K562 (cell line): ENCODE measurements at regions not wholly inside any gene's neighbourhood (a gene's known extent, or its start where the extent isn't known, plus 50 kb on each side); places are given as distances from the start of the nearest gene placed in this dataset.

Experiments
- ATAC-seq: fragments of 200-7000 bp; cut with Tn5 transposase; 3 replicates; pipeline ENCODE4 v1.9.1; 2020; ENCODE audit warnings: moderate library complexity
- BruUV-seq: library from RNA; stranded (reverse); fragments of 400-500 nt; replicated peaks from 2 replicates; lab custom pipeline; 2021; lab: Mats Ljungman, UMichigan
- CTCF ChIA-PET: fragments of 300-600 bp; formaldehyde crosslinking; extraction: SDS; loops from one replicate; lab custom pipeline; 2021; ENCODE audit warnings: low intra/inter-chr PET ratio; lab: Yijun Ruan, JAX
- POLR2A ChIA-PET: fragments of 300-600, 350-650 bp; sonication (Branson Sonifier 250); formaldehyde crosslinking; extraction: SDS; loops from one replicate; lab custom pipeline; 2021; ENCODE audit warnings: antibody characterized with exemption, inconsistent platforms; lab: Yijun Ruan, JAX
- DNase-seq, 4 experiments: peaks; one replicate each; pipeline versions ENCODE4 v3.0.0 to v3.0.0-alpha.2; 2011 to 2018; ENCODE audit warnings: low spot score in 3 of 4, mixed read lengths in 3 of 4; ENCODE audit errors: extremely low read depth in 1 of 4
- FAIRE-seq: peaks from 2 replicates; lab custom pipeline; 2011; peaks lifted over from hg19 to GRCh38; lab: Jason Lieb, UNC
- H2AFZ ChIP-seq: 2 replicates; pipeline ENCODE4 v1.6.0; 2011; ENCODE audit warnings: low read depth, low read length, control low read depth, inconsistent platforms
- H3K27ac ChIP-seq: fragments of 200-600 bp; 3 replicates; pipeline ENCODE4 v1.8.0; 2011; ENCODE audit warnings: low read depth, mild to moderate bottlenecking, control low read depth, inconsistent platforms, low read length, moderate library complexity, mixed read lengths; ENCODE audit errors: extremely low read depth
- H3K27me3 ChIP-seq, 2 experiments: fragments of 300-600 bp in 1 of 2; 2 replicates in 1 of 2; 3 replicates in 1 of 2; pipeline versions ENCODE4 v1.6.0 to v1.8.0; 2011; ENCODE audit warnings: inconsistent platforms in 2 of 2, low read length in 2 of 2, mild to moderate bottlenecking in 1 of 2, mixed read lengths in 1 of 2, moderate library complexity in 1 of 2; ENCODE audit not compliant: control insufficient read depth in 2 of 2, insufficient read depth in 2 of 2
- H3K36me3 ChIP-seq: fragments of 300-600 bp; 3 replicates; pipeline ENCODE4 v1.8.0; 2011; ENCODE audit warnings: mild to moderate bottlenecking, low read length, inconsistent platforms; ENCODE audit not compliant: control insufficient read depth, insufficient read depth
- H3K4me1 ChIP-seq, 2 experiments: fragments of 200-600 bp in 1 of 2; replicated peaks in 1 of 2; 2 replicates in 1 of 2; 3 replicates in 1 of 2; pipeline versions ENCODE4 v1.5.1 to v1.8.0; 2011; ENCODE audit warnings: inconsistent platforms in 2 of 2, low read length in 2 of 2, mild to moderate bottlenecking in 1 of 2, mixed read lengths in 1 of 2, moderate library complexity in 1 of 2; ENCODE audit not compliant: control insufficient read depth in 2 of 2, insufficient read depth in 2 of 2
- H3K4me2 ChIP-seq: 2 replicates; pipeline ENCODE4 v1.6.1; 2011; ENCODE audit warnings: low read length, control low read depth, inconsistent platforms, mixed read lengths; ENCODE audit not compliant: insufficient read depth
- H3K4me3 ChIP-seq: fragments of 200-600 bp; sonication (generic), shearing (Covaris generic); 2 replicates; pipeline ENCODE4 v1.5.1; 2016; ENCODE audit warnings: control low read depth, inconsistent platforms
- H3K79me2 ChIP-seq: fragments of 200-600 bp; 3 replicates; pipeline ENCODE4 v1.8.0; 2011; ENCODE audit warnings: low read length, inconsistent platforms; ENCODE audit not compliant: control insufficient read depth, insufficient read depth
- H3K9ac ChIP-seq, 2 experiments: 2 replicates each; pipeline versions ENCODE4 v1.6.0 to v1.6.1; 2011; ENCODE audit warnings: low read depth in 2 of 2, low read length in 2 of 2, control low read depth in 1 of 2, inconsistent platforms in 1 of 2, mild to moderate bottlenecking in 1 of 2, mixed read lengths in 1 of 2; ENCODE audit not compliant: insufficient read depth in 1 of 2
- H3K9me1 ChIP-seq: one replicate; pipeline ENCODE4 v1.6.0; 2011; ENCODE audit warnings: inconsistent platforms, mild to moderate bottlenecking, low read length, moderate library complexity; ENCODE audit not compliant: control insufficient read depth, insufficient read depth
- H3K9me3 ChIP-seq: replicated peaks from 2 replicates; pipeline ENCODE4 v1.5.1; 2011; ENCODE audit warnings: low read depth, low read length, inconsistent platforms; ENCODE audit not compliant: control insufficient read depth, insufficient read depth
- H4K20me1 ChIP-seq: replicated peaks from 2 replicates; pipeline ENCODE4 v1.6.1; 2011; ENCODE audit warnings: low read length, inconsistent platforms, mixed read lengths; ENCODE audit not compliant: control insufficient read depth, insufficient read depth
- FOSL1 ChIP-seq: fragments of 200-800 bp; sonication (Bioruptor generic); conservative IDR thresholded peaks from 2 replicates; pipeline ENCODE4 v1.6.1; 2016; ENCODE audit warnings: missing genetic modification characterization, missing compliant biosample characterization
- TCF7L2 ChIP-seq: fragments of 150-350 bp; IDR thresholded peaks from 2 replicates; pipeline ENCODE4 v1.6.1; 2016; ENCODE audit warnings: low read depth, mild to moderate bottlenecking, low read length, moderate library complexity
- ZHX1 ChIP-seq: fragments of 150-350 bp; conservative IDR thresholded peaks from 2 replicates; pipeline ENCODE4 v1.6.1; 2014; ENCODE audit warnings: low read length
- ZNF174 ChIP-seq: fragments of 250-450 bp; sonication (Bioruptor Pico); IDR thresholded peaks from 2 replicates; pipeline ENCODE4 v1.4.0; 2020; ENCODE audit warnings: mild to moderate bottlenecking
- ZNF217 ChIP-seq: sonication (generic); formaldehyde crosslinking; IDR thresholded peaks from 2 replicates; pipeline ENCODE4 v1.8.0; 2022; ENCODE audit warnings: mild to moderate bottlenecking, missing genetic modification reagents
- ZNF347 ChIP-seq: fragments of 450-650 bp; formaldehyde crosslinking; IDR thresholded peaks from 2 replicates; pipeline ENCODE4 v1.4.0; 2020; ENCODE audit warnings: low read depth, mild to moderate bottlenecking, moderate library complexity
- ZNF384 ChIP-seq: IDR thresholded peaks from 2 replicates; pipeline ENCODE4 v1.6.1; 2012; ENCODE audit warnings: low read depth, low read length, improper control_type of control experiment
- ZNF512 ChIP-seq: IDR thresholded peaks from 2 replicates; pipeline ENCODE4 v1.6.1; 2016; ENCODE audit warnings: missing genetic modification characterization, missing compliant biosample characterization
- in situ Hi-C: fragments of 300-500 bp; cut with MboI; formaldehyde crosslinking; loops from 4 replicates; pipeline ENCODE4 v1.15.0; 2018; ENCODE audit warnings: inconsistent platforms, mixed read lengths
- intact Hi-C: fragments of 100-400 bp; cut with micrococcal nuclease; formaldehyde crosslinking; loops from 2 replicates; pipeline ENCODE4 v1.14.2; 2022

- no peak for TF ChIP-seq ZNF384
- TF ChIP-seq ZNF347 (CRISPR knock-in tag) = no peak
- TF ChIP-seq ZNF512 (tag) = no peak
Observed at GRCh38 chr15:38860253-38860652, 295.6 kb upstream of the RASGRP1 start (continued).

GRCh38 chr15:38860674-38861073 is 296.1 kb upstream of the RASGRP1 start:
- H3K27me3 ChIP-seq = no peaks in the 10 kb centered on the region
- FAIRE-seq (no peak), DNase-seq (no peak), ATAC-seq (no peak)
- no peaks in the 10 kb centered on the region for H3K9me1 ChIP-seq
- no peak overlapping the region for H2AFZ ChIP-seq
- H3K4me2 ChIP-seq = no peak overlapping the region
- H3K36me3 ChIP-seq = no peaks in the 10 kb centered on the region
- in situ Hi-C loops = no loop called here
- H3K4me1 ChIP-seq = no peaks in the 10 kb centered on the region
- POLR2A ChIA-PET = interaction anchor here (0.7 to 1.7 kb wide), 2 partner anchors 10 to 91 kb away, joined by 4 to 6 read pairs; no protein-coding TSS in a partner anchor
- H4K20me1 ChIP-seq = no peaks in the 10 kb centered on the region
- no peaks in the 10 kb centered on the region for H3K9me3 ChIP-seq
- no peak overlapping the region for H3K9ac ChIP-seq
- BruUV-seq = no TSS peak
- TF ChIP-seq TCF7L2 = no peak
- TF ChIP-seq FOSL1 (tag) = no peak
- TF ChIP-seq ZNF217 (CRISPR knock-in tag) = no peak
- TF ChIP-seq ZHX1 = no peak
- TF ChIP-seq ZNF174 (CRISPR knock-in tag) = no peak
- H3K4me3 ChIP-seq = no peak overlapping the region
- CTCF ChIA-PET = no interaction called here
- intact Hi-C loops = no loop called here
- H3K27ac ChIP-seq = no peak overlapping the region
- no peaks in the 10 kb centered on the region for H3K79me2 ChIP-seq
